GM19324 (cell line): ENCODE measurements at regions not wholly inside any gene's neighbourhood (a gene's known extent, or its start where the extent isn't known, plus 50 kb on each side); places are given as distances from the start of the nearest gene placed in this dataset.
"Not testable (repeated sequence)": the region's sequence is repeated elsewhere in the genome, so short reads cannot be mapped to it uniquely, and the experiment has no call there.

Experiments used
- ATAC-seq: cut with Tn5 transposase; IDR thresholded peaks from one replicate; pipeline ENCODE4 v1.9.1; 2021; ENCODE audit warnings: mild to moderate bottlenecking, moderate library complexity; ENCODE audit not compliant: unreplicated experiment, low FRiP score

DNA sequence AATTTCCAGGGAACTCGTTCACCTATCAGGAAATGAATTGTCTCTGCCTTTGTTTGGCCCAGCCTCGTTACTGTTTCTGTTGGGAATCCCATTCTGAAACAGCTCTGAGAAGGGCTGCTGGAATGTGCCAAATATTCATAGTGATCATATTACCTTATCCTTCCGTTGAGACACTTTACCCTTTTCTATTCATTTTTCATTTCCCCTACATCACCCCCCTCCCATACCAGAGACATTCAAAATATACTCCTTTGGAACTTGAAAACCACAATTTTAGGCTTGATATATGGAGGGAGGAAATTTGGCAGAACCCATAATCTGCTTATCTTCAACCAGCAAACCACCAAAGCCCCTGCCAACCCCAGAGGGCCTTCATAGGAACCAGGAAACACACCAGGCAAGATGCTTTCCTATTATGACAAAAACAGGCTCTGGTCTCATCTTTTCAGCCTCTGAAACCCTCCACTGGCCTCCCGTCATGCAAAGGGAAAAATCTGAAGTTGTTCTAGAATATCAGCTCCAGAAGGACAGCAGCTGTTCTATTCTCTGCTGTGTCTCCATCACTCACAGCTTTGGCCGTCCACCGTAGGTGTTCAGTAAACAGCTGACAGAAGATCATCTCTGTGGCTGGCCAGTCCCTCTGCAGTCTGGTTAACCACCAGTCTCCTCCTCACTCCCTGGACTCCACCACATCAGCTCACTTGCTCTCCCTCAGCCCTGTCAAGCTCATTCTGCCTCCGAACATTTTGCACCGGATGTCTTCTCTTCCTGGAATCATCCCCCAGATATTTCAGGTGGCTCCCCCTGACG lies 217.2 kb upstream of the WWC1 start:
- no peak for ATAC-seq

DNA sequence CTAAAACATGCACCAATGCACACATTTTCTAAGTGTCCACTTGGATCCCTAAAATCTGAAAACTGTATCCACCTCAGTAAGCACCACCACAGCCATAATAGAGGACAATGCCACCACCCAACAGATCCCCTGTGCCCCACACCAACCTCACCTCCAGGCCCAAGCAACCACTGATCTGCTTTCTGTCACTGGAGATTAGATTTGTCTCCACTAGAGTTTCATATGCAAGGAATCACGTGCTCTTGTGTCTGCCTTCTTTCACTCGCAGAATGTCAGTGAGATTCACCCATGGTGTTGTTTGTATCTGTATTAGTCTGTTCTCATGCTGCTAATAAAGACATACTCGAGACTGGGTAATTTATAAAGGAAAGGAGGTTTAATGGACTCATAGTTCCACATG lies 216.1 kb upstream of the WWC1 start:
- ATAC-seq, result no peak

DNA sequence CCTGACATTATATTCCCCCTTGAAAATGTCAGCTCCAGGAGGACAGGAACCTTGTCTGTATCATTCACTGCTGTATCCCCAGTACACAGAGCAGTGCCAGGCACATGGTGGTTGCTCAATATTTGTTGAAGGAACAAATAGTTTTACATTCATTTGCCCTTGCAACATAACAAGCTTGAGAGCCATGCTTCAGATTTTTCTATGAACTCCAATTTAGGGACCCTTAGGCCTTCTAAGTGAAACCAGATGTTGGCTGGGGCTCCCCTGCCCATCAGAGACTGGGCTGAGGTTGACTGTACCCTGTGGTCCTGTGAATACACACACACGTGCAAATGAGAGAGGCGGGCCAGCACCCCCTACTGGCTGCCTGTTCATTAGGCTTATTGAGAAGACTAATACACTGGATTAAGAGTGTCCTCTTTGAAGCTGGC lies 214.9 kb upstream of the WWC1 start:
- no peak for ATAC-seq

DNA sequence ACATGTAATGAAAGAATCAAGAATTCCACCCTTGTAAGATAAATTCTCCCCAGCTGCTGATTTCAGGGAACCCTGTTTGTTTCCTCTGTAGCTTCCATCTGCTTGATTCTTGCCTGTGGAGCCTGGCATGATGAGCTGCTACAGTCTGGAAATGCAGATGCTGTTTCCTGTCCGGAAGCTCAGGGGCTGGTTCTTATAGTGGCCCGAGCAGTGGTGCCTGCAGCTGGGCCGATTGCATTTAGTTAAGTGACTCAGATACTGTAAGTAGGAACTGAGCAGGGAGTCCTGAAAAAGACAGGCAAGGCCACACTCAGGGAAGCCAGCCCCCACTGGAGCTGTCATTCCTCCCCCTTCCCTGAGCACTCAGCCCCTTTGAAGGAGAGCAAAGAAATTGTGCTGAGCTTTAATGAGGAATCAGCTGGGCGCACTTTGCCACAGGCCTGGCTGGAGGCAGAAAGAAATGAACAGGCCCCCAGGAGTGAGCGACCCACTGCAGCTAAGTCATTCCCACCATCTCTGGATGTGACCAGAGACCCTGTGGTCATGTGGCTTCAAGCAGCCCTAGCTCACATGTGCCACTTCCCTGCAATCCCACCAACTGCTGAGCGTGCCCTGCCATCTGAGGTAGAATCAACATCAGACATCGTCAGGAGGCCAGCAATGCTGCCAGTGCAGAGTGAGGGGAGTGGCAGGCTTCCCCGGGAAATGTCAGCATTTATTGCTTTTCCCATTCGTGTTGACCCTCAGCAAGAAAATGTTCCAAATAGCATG lies 206.0 kb upstream of the WWC1 start:
- no peak for ATAC-seq

DNA sequence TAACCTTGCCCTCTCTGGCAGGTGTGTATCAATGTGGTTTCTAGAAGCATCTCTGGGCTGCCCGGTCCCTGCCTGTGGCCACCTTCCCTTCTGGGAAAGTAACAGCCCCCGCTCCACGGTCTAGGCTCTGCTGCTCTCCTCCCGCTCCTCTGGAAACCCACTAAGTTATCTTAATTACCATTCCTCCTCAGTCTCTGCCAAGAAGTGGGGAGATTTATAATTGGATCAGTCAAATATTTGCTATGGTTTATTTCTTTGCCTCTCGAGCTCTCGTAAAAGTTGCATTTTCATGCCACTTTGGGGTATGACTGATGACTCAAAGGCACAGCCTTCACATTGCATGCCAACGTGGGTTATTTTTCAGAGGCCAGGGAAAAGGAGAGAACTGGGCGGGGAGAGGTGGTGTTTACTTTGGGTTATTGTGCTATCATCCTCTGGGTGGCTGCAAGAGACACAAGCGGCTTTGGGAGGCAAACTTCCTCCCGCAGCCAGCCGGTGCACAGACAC lies 205.3 kb upstream of the WWC1 start:
- ATAC-seq, result no peak

DNA sequence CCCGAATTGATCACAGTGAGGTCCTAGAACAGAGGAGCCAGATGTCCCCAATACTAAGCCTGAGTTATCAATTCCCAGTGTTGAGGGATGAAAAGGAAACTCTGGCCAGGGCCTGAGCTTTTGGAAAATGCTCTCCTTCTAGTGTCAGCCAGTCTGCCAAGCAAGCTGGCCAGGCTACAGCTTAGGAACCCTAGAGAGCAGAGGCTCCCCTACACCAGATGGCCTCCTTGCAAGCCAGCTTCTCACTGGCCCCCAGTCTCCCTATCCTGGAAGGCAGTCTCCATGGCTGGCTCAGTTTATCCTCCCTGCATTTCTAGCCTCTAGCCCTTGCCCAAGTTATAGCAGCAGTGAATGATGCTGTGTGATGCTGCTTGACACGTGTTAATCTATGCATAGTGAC lies 204.7 kb upstream of the WWC1 start:
- ATAC-seq, result no peak

DNA sequence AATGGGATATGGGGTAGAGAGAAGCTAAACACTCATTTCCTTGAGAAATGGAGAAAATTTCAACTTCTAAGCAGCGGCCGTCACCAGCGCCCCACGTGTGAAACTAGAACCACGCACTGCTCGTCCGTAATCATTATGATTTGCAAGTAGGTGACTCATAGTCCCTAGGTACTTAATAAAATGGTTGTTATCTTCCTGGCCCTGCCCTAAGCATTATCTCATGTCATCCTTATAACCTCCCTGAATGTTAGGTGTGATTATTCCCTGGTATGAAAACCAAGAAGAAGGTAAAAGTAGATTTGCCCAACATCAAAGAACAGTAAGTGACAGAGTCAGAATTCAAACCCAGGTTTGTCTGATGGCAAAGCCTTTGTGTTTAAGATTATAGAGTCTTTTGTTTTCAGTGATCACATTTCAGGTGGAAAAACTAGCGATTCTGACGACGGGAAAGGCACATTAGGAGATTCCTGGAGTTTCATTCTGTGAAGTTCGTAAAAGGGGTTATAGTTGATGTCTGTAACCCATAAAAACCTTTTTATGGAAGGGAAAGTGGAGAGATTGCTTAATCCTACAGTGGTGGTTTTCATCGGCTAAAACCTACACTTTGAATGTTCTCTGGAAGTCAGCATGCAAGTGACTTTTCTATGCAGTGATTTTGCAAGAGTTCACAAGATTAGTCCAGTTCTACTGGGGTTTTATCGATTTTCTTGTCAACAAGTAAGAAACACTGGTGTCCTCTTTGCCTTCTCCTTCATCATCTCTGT lies 202.9 kb upstream of the WWC1 start:
- ATAC-seq, result no peak

DNA sequence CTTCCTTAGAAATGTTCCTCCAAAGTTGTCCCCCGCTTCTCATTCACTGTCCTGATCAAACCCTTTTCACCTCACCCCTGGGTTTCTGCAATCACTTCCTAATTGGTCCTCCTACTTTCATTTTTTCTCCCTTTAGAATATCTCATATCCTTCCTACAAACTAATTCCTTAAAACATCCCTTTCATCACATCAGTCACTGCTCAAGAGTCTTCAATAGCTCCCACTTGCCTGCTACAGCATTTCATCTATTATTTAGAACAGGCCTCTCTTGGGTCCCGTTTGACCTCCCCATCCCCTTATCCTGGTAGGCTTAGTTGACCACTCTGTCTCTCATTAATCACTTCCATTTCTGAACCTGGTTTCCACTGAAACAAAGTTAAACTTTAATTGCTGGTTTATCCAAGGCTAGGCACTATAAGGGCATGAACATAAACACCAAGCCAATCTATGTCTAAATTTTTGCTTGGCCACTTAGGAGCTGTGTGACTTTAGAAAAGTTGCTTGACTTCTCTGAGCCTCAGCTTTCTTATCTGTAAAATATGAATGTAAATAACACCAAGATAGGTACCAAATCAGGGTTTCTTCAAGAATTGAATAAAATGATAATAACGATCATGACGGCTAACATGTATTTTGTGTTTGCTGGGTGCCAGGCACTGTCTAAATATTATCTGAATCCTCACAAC lies 202.1 kb upstream of the WWC1 start:
- no peak for ATAC-seq

DNA sequence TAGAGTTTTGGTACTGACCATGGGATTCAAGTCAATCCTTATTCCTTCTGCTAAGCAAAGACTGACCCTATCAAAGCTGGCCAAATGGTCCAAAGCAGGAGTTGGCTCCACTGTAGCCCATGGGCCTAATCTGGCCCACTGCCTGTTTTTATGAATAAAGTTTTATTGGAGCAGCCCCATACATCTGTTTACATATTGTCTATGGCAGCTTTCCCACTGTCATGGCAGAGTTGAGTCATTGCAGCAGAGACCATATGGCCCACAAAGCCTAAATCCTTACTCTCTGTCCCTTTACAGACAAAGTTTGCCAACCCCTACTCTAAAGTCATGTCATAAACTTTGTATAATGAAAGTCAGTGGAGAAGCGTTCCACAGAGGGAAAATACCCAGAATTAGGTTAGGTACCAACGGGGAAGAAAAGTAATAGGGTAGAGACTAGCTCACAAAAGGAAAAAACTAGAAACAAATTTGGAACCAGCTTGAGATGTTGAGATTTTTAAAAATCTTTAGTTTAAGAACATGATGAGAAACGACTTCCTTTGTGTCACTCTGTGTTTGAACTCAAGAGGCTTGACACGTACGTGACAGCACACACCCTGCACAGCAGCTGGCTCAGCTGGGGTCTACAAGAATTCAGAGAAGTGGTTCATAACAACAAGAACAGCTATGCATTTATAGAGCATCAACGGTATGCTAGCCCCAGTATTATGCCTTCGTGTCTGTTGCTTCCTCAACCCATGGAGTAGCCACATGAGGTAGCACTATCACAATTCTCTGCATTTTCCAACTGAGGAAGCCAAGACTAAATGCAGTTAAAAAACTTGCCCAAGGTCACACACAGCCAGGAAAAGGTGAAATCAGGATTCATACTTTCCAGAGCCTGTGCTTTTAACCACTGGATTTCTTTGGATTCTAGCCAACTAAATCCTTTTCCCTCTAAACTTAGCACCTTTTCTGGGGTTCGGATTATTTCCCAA lies 198.9 kb upstream of the WWC1 start:
- no peak for ATAC-seq

DNA sequence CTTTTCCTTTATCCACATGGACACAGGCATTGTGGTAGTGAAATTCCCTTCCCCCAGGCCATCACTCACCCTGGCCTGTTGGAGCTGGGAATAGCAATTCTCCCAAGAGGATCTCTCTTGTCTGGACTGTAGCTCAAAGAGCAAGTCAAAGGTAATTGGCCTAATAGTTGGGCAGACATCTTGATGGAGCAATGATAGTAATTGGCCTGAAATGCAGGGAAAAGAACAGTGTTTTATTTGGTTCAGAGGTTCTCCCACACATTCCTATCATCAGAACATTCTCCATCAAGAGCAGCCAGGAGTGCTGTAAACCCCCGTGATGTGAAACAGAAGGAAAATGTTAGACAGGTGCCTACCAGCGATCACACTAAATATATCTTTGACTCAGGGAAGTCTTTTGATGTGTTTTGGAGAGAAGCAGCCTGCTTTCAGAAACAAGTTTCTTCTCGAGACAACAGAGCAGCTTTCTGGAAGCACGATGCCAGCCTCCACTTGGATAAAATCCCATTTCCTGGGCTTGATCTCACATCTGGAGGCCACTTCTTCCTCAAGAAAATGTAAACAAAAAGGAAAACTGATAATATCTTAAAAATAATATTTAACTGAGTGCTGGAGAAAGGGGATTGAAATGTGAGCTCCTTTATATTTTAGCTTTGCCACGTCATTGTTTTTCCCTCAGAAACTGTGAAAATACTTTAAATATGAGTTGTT lies 198.1 kb upstream of the WWC1 start:
- no peak for ATAC-seq

DNA sequence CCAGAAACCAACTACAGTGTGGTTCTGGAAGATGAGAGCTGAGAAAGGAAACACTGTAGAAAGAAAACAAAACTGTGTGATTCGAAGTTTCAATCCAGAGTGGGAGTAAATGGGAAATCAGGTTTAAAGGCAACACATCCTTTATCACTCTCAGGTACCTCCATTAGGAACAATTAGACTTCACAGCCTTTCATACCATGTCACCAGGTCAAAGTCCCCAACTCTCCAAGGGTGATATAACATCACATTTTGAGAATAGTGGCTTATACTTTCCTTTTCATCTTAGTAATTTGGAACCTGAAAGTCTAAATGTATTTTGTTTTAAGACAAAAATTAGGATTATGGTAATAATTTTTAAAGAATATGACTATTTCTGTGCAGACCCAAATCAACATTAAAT lies 194.9 kb upstream of the WWC1 start:
- ATAC-seq, result no peak

DNA sequence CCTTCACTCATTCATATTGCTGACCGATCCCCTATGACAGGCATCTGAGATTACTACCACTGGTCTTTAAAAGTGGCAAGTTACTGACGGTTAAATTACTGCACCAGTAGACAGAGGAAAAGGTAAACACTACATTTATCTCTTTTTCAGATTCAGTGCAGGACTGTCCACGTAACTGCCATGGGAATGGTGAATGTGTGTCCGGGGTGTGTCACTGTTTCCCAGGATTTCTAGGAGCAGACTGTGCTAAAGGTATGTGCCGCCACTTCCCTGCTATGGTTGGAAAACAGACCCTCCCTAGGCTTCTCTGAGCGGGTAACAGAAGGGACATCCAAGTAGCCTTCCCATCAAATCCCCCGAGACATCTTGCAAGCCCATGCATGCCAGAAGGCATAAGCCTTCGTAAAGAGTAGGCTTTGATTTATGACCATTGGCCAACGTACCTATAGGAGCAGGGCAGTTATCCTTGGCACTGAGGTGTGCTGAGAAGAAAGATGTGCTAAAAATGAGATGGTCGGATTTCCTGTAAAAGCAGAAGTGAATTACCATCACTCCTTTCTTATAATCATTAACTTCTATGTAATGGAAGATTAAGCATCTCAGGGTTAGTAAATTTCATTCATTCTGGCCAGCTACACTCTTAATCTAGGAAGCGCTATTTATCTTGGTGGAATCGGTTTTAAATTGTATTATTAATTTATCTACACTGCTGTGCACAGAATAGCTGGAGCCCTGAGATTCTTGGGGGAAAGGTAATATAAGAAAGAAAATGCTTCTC lies 193.4 kb upstream of the WWC1 start:
- no peak for ATAC-seq

DNA sequence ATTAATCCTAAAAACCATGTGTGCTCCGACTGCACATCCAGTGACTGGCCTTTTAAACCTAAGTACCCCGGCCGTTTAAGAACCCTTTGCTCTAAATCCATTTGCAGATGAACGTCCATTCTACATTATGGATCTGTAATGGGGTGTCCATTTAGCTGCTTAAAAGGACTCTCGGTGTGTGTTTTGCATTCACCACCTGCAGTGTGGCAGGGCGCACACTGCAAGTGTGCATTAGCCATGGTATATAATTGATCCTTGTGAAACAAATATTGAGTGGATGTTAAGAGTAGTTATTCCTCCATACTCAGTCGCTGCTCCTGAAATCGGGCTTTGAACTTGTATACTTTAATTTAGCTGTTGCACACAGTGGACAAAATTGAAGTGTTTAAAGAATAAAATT lies 190.1 kb upstream of the WWC1 start:
- ATAC-seq, result no peak

DNA sequence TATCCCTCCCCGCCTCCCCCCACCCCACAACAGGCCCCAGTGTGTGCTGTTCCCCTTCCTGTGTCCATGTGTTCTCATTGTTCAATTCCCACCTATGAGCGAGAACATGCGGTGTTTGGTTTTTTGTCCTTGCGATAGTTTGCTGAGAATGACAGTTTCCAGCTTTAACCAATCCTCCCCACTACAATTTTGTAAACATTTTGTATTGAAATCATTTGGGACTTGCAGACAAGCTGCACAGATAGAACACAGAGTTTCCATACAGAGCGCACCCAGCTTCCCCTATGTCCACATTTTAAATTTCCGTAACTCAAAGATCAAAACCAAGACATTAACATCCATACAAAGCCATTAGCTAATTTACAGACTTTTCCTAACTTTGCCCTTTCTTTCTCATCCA lies 188.4 kb upstream of the WWC1 start:
- not testable (repeated sequence) for ATAC-seq

DNA sequence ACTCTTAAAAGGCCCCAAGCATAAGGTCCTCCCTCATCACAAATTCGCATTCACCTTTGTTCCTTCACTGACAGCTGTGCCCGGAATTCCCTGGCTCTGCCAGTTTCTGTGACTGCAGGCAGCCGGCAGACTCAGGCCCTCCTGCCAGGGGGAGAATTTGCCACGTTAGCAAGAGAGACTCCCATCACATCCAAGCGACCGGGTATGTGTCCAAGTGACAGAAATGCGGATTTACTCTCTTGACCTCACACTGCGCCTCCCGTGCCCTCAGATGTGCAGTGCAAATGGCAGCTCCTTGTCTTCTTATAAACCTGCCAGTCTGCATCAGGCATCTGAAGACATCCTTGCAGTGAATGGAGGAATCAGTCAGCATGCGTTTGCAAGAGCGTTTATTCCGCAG lies 187.1 kb upstream of the WWC1 start:
- no peak for ATAC-seq

DNA sequence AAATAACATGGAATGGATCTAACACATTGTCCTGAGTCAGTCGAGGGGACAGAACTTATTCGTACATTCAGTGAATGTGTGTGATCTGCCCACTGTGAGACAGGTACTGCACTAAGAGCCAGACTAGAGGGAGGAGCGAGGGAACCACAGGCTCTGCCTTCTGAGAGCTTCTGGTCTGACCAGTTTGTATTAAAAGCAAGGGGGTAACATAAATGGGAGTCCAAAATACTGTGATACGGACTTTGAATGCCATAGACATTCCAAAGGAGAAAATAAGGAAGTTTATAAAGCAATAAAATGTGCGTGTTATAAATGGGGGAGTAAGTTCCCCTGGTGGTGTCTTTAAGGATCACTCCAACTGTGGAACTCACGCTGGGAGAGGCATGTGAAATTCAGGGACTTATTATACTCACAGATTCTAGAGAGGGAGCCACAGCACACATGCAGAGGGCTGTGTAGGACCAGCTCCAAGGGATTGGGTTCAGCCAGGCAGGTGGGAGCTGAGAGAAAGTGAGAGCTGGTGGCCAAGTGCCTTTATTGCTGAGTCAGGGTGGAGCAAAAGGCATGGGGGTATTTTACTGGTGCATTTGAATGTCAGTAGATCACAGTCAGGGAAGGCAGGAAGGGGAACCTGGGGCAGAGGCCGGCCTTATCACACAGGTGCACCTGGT lies 186.5 kb upstream of the WWC1 start:
- ATAC-seq, result no peak

DNA sequence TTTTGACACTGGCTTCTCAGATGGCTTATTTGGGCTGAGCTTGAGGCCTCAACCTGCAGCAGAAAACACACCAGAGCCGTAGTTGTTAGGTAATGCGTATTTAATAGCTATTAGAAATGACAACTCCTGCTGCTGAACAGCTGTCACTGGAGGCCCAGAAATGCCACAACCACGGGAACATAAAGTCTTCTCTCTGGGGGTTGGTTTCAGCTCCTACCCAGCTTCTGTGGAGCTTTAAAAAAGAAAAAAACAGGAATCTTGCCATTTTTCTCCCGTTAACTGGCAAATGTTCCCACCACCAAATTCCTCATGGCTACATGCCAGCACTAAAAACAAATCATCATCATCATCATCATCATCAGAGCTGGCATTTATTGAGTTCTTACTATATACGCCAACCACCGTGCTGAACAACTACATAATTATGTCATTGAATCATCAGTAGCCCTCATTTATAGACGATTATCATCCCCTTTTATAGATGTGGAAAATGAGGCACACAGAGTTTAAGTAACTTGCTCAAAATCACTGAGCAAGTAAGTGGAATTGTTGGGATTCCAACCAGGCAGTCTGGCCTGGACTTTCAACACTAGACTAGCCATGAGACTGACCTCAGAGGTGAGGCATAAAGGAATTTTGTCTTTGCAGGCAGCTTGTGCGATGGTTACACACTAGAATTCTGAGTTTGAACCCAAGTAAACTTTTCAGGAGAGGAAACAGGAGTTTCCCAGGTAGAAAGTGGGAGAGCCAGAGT lies 185.3 kb upstream of the WWC1 start:
- ATAC-seq, result no peak
